22Rv1 (cell line): ENCODE measurements at regions not wholly inside any gene's neighbourhood (a gene's known extent, or its start where the extent isn't known, plus 50 kb on each side); places are given as distances from the start of the nearest gene placed in this dataset.

Experiments used
- H3K27ac ChIP-seq: fragments of 450-650 bp; 2 replicates; pipeline ENCODE4 v1.5.1; 2017
- CTCF ChIP-seq: fragments of 450-650 bp; IDR thresholded peaks from 2 replicates; pipeline ENCODE4 v1.5.1; 2017; ENCODE audit warnings: mild to moderate bottlenecking
- ZFX ChIP-seq: fragments of 450-650 bp; IDR thresholded peaks from 2 replicates; pipeline ENCODE4 v1.6.1; 2017; ENCODE audit warnings: antibody characterized with exemption, borderline replicate concordance

GRCh38 chr14:54116198-54116885, 159.7 kb upstream of the BMP4 start:
- H3K27ac ChIP-seq, result no peak overlapping the region
- no peak for TF ChIP-seq CTCF
- no peak for TF ChIP-seq ZFX

GRCh38 chr14:54116972-54117371, 160.3 kb upstream of the BMP4 start:
- TF ChIP-seq ZFX (no peak), CTCF (no peak)
- H3K27ac ChIP-seq, result no peak overlapping the region

- TF ChIP-seq ZFX, result no peak
- no peak for TF ChIP-seq CTCF
- H3K27ac ChIP-seq, result no peak overlapping the region
Observed at GRCh38 chr14:54117396-54117795, 160.8 kb upstream of the BMP4 start.

GRCh38 chr14:54117924-54118323, 161.3 kb upstream of the BMP4 start:
- TF ChIP-seq CTCF, result no peak
- no peak for TF ChIP-seq ZFX
- no peak overlapping the region for H3K27ac ChIP-seq

GRCh38 chr14:54120260-54120659, 163.6 kb upstream of the BMP4 start:
- no peak overlapping the region for H3K27ac ChIP-seq
- TF ChIP-seq CTCF, result no peak
- TF ChIP-seq ZFX, result no peak

- H3K27ac ChIP-seq, result no peak overlapping the region
- no peak for TF ChIP-seq CTCF
- no peak for TF ChIP-seq ZFX
Observed at GRCh38 chr14:54121466-54122027, 164.9 kb upstream of the BMP4 start.

GRCh38 chr14:54123841-54124240, 167.2 kb upstream of the BMP4 start:
- H3K27ac ChIP-seq, result no peak overlapping the region

More at GRCh38 chr14:54123841-54124240, 167.2 kb upstream of the BMP4 start:
- TF ChIP-seq CTCF (no peak), ZFX (no peak)
